HuH-7.5 (cell line): ENCODE measurements at regions not wholly inside any gene's neighbourhood (a gene's known extent, or its start where the extent isn't known, plus 50 kb on each side); places are given as distances from the start of the nearest gene placed in this dataset.

Source experiments
- DNase-seq: peaks from one replicate; pipeline ENCODE4 v3.0.0; 2011; ENCODE audit warnings: low spot score

- no peak for DNase-seq
These were observed 387.0 kb upstream of the SEMA3D start for GRCh38 chr7:85573844-85574243.

- no peak for DNase-seq
These were observed 386.5 kb upstream of the SEMA3D start for GRCh38 chr7:85573346-85573745.

- DNase-seq = no peak
These were observed 384.0 kb upstream of the SEMA3D start for GRCh38 chr7:85570898-85571297.

DNA sequence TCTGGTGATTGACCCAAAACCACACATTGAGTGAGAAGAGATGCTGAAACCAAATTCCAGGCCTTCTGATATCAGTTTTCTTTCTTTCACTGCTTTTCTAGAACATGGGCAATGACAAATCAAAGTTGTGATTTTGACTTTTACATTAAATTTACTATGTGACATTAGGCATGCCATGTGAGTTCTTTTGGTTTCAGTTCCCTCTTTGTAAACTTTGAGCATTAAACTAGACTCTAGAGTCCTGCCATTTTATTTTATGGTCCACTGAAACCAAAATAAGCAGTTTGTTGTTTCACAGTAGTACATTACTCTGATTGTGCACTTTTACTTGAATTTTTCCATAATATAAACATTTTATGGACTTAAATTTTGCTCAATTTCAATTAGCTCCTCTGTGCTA is 381.1 kb upstream of the SEMA3D start:
- DNase-seq = no peak

GRCh38 chr7:85566095-85566794 is 379.4 kb upstream of the SEMA3D start:
- DNase-seq = no peak

DNA sequence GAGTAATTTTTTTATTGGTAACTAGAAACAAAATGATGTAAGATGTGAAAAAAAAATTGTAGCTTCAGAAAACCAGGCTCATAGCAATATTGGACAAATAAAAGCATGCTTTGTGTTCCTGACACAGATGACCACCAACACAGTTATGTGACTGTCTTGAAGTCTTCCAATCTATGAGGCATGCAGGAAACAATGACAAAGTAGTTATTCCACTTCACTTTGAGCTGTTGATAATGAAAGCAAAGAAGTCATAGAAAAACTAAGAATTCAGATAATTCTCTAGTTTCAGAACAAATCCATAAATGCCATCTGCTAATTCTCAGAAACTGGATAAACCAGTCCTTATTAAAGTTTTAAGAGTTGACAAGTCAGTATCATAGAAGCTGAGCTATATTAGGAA is 378.4 kb upstream of the SEMA3D start:
- no peak for DNase-seq

GRCh38 chr7:85564861-85565260 is 378.0 kb upstream of the SEMA3D start:
- DNase-seq = no peak

DNA sequence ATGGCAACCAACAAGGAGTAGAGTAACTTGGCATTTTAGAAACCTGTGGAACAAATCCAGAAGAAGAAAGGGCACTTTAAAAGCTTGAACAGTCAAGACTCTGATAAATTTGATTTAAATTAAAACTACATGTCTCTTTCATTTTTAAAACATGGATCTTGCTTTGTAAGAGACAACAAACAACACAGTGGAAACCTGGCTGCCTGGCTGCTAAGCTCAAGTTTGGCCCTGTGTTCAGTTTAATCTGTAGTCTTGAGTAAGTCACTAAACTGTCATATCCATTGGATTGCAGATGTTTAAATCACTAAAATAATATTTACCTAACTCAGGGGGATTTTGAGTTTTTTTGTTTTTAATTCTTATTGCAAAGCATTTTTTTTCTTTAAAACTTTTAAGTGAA is 374.9 kb upstream of the SEMA3D start:
- no peak for DNase-seq

DNA sequence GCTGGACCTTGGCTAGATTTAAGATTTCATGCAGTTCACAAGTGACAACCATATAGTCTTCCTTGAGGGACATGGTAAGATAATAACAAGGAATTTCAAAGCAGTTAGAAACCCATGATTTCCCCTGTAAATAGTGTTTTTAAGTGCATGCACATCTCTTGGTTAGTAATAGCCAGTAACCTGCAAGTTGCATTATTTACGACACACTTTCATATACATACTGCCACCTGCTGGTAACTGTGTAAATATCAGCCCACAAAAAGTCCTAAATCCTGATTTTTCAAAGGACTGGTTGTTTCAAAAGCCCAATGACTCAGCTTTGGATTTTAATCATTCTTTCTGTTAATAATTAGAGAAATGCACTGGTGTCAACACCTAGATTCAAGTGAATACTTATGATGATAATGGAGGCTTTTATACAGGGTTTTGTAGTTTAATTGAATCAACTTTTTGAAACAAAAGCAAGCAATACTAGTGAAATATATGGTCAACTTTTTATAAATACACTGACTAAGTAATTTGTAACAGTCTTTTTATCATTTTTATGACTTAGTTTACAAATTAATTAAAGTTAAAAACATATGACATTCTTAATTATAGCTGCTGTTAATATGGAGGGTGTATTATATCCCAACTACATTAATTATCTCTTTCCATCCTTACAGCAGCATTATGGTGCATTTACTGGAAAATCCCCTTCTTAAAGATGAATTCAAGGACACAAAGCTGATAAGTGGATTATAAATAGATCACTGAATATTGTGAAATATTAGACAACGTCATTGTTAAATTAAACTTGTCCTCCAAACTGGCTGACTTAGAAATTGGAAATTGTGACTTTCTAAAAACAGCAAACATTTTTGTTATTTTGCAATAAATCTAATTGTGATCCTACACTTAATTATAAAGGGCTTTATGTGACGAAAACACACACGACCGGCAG is 367.7 kb upstream of the SEMA3D start:
- peak; percentile 2 for DNase-seq

DNA sequence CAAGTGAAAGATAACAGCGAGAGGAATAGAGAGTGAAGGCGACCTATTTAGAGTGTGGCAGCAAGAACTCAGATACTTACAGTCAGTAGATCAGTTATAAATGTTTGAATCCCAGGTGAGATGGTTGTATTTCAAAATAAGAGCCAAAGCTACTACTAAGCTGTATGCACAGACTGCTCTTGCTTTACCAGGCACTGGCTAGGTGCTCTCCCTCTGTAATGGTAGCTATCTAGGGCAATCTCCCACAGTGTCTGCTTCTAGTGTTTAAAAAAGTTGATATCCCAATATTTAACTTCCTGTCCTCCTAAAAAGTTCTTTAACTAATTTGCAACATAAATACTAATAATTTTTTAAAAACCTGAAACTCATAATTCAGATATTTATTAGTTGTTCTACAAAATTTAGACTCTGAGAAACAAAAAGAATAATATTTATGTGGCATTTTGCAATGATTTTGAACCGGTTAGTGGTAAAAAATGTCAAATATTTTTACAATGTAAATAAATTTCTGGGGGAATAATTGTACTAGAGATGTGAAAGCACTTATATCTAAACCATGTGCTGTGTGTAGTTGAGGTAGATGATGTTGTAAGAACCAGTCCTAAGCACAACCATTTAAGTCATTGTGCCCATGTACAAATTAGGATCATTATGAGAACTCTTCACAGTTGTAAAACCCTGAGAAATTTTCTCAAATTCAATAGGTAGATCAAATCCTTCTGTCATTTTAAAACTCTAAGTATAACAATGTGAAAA is 349.3 kb upstream of the SEMA3D start:
- no peak for DNase-seq

DNA sequence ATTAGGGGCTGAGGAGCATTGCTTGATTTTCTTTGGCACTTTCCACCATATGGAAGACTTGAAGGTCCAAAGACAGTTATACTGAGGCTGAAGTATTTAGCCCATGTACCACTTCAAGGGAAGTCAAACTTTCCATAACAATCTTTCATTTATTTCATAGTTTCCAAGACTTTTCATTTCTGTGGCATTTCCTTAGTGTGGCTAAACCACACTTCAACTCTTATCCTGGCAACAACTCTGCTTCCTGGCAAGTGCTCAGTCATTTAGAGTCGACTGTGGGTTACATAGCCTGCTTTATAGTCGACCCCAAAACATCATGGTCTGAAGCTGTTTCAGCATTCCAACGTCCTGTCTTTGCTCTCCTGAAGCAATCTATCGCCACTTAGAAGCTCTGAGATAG is 343.0 kb upstream of the SEMA3D start:
- DNase-seq = no peak

GRCh38 chr7:85529201-85529600 is 342.3 kb upstream of the SEMA3D start:
- peak; percentile 4 for DNase-seq

DNA sequence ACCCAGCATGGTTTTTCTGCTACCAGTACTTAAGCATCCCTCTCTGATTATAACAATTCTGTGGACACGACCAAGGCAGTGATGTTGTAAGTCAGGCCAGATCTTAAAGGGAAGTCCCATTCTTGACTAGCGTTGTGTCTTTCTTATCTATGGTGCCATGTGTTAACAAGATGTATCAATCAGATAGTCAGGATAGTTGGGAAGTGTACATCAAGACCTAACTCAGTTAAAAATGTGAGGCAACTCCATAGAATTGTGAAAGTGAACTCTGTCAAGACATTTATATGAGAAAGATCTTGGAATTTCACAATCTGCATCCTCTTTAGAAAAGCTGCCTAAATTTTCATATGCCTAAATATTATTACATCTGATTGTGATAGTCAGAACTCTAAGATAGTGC is 341.7 kb upstream of the SEMA3D start:
- no peak for DNase-seq

GRCh38 chr7:85525676-85526075 is 338.8 kb upstream of the SEMA3D start:
- DNase-seq = no peak

DNA sequence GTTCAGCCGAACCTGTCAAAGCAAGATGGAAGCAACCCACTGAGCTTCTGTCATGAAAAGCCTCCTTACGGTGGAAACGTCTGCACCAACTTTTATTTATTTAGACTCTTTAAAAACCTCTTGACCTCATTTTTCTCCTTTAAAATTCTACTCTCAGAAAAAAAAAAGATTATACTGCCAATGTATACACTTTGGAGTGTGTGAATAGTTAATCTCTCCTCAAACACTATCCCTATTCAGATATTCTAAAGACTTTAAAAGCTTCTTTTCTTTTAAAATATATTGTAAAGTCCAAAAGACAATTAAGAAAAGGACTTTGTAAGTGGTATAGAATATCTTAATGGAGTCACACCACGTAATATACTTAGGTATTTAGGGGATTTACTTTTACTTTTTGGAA is 335.2 kb upstream of the SEMA3D start:
- DNase-seq = no peak

- DNase-seq = no peak
These were observed 334.3 kb upstream of the SEMA3D start for GRCh38 chr7:85521108-85521694.

DNA sequence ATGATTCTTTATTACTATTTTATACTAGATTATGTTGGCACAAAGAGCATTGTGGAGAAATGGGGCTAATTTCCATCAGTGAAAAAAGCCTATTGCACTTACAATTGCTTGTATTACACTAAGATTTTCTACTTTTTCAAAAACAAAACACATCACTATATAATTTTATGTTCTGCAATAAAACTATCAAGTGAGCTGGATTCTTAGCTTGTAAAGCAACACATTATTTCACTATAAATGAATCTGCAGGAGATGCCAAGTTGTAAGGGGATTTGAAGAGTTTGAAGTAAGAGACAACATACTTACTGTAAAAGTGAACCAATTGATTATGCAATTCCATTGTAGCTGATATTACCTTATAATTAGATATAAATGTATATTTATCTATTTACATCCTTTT is 333.3 kb upstream of the SEMA3D start:
- DNase-seq = no peak

GRCh38 chr7:85516675-85517074 is 329.8 kb upstream of the SEMA3D start:
- no peak for DNase-seq

DNA sequence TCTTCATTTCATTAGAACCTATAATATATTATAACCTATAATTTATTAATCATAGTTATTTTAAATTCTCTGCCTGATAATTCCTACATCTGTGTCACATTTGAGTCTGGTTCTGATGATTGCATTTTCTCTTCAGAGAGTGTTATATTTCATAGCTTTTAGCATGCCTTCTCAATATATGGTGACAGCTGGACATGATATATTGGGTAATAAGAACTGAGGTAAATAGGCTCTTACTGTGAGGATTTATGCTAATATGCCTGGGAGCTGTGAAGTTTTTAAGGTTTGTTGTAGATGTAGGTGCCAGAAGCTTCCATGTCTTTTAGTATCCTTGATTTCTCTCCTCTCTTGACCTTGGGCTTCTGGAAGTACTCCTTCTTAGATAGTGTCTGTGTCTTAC is 325.9 kb upstream of the SEMA3D start:
- DNase-seq = no peak

DNA sequence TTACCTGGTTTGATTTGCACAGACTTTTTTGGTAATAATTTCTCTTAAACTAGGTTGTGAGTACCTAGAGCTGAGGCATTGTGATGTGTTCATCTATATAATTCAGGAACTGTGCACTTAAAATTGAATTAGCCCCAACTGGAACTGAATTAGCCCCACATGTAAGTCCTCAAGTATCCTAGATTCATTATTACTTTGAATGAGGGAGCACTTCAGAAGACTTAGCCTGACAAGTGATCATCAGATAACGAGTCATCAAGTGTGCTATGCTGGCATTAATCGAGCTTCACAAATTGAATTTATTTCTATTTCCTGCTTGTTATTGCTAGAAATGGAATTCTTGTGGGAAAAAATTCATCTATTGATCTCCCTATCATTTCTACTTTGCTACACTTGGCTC is 323.4 kb upstream of the SEMA3D start:
- no peak for DNase-seq

- no peak for DNase-seq
These were observed 322.6 kb upstream of the SEMA3D start for GRCh38 chr7:85509476-85509875.

DNA sequence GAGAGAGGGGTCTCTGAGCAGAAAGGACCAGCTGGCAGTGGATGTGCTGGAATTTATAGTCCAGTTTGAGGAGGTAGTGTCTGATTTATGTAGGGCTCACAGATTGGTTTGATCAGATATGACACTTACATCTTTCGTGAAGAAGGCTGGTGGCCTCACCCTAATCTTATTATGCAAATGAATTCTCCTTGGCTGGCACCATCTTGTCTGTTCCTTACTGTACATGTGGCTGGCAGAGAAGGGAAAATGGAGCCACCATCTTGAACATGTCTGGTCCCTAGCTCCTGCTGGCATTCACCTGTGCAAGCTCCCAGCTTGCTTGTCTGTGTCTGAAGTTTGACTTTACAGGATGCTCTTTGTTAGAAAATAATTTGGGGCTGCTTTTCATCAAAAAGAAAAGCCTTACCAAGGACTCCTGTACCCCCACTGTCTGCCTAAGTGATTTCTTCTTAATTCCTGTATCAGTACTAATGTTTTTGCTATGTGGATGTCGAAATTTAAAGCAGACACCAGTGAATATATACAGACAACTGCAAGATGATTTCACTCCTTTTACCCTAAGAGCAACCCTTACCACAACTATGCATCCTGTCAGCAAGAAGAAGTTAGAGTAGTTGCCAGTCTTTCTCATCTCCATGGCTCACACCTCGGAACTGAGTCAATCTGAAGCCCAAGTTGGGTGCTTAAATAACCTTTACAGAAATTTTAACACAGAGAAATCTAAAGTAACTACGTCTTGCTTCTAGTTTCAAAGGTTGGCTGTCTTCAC is 322.0 kb upstream of the SEMA3D start:
- DNase-seq = no peak
